Hematopoietic multipotent progenitor cell treated with erythropoietin and hydrocortisone succinate and interleukin-3 and kit ligand, for 17 days (in vitro differentiated cells): ENCODE measurements at regions not wholly inside any gene's neighbourhood (a gene's known extent, or its start where the extent isn't known, plus 50 kb on each side); places are given as distances from the start of the nearest gene placed in this dataset.

Experiments used
- DNase-seq: peaks from one replicate; pipeline ENCODE4 v3.0.0-alpha.2; 2015; ENCODE audit warnings: low spot score

GRCh38 chr12:98149270-98149669 is 366.1 kb upstream of the TMPO start:
- no peak for DNase-seq

- no peak for DNase-seq
Measured at GRCh38 chr12:98149691-98150210, 365.6 kb upstream of the TMPO start.

GRCh38 chr12:98151105-98151590 is 364.2 kb upstream of the TMPO start:
- no peak for DNase-seq

- no peak for DNase-seq
Measured at GRCh38 chr12:98151984-98152383, 363.4 kb upstream of the TMPO start.

- no peak for DNase-seq
Measured at GRCh38 chr12:98154850-98155249, 360.5 kb upstream of the TMPO start.

GRCh38 chr12:98156697-98157096 is 358.7 kb upstream of the TMPO start:
- no peak for DNase-seq

- no peak for DNase-seq
Measured at GRCh38 chr12:98162906-98163678, 352.3 kb upstream of the TMPO start.

GRCh38 chr12:98172304-98172703 is 343.1 kb upstream of the TMPO start:
- DNase-seq, result no peak

- DNase-seq, result no peak
Measured at GRCh38 chr12:98172801-98173200, 342.6 kb upstream of the TMPO start.

GRCh38 chr12:98173773-98174427 is 341.5 kb upstream of the TMPO start:
- no peak for DNase-seq

GRCh38 chr12:98174428-98174809 is 341.0 kb upstream of the TMPO start:
- DNase-seq, result no peak

- no peak for DNase-seq
Measured at GRCh38 chr12:98178126-98178525, 337.3 kb upstream of the TMPO start.

- no peak for DNase-seq
Measured at GRCh38 chr12:98179151-98179550, 336.2 kb upstream of the TMPO start.

GRCh38 chr12:98180603-98181002 is 334.8 kb upstream of the TMPO start:
- DNase-seq, result no peak

GRCh38 chr12:98182821-98183220 is 332.6 kb upstream of the TMPO start:
- DNase-seq, result no peak

- no peak for DNase-seq
Measured at GRCh38 chr12:98185606-98186005, 329.8 kb upstream of the TMPO start.

GRCh38 chr12:98188650-98189077 is 326.7 kb upstream of the TMPO start:
- no peak for DNase-seq

- DNase-seq, result no peak
Measured at GRCh38 chr12:98194591-98194990, 320.8 kb upstream of the TMPO start.

- no peak for DNase-seq
Measured at GRCh38 chr12:98198261-98198982, 317.0 kb upstream of the TMPO start.

GRCh38 chr12:98208816-98209215 is 306.6 kb upstream of the TMPO start:
- no peak for DNase-seq

GRCh38 chr12:98211909-98212695 is 303.3 kb upstream of the TMPO start:
- DNase-seq, result no peak

- no peak for DNase-seq
Measured at GRCh38 chr12:98213556-98213955, 301.8 kb upstream of the TMPO start.
